GM18499 (cell line): ENCODE measurements at regions not wholly inside any gene's neighbourhood (a gene's known extent, or its start where the extent isn't known, plus 50 kb on each side); places are given as distances from the start of the nearest gene placed in this dataset.

Experiments
- ATAC-seq: cut with Tn5 transposase; IDR thresholded peaks from one replicate; pipeline ENCODE4 v1.9.1; 2021; ENCODE audit warnings: moderate number of reproducible peaks; ENCODE audit not compliant: insufficient read depth, unreplicated experiment

- no peak for ATAC-seq
Measured at GRCh38 chr4:111449657-111450056, 695.6 kb upstream of the FAM241A start.

DNA sequence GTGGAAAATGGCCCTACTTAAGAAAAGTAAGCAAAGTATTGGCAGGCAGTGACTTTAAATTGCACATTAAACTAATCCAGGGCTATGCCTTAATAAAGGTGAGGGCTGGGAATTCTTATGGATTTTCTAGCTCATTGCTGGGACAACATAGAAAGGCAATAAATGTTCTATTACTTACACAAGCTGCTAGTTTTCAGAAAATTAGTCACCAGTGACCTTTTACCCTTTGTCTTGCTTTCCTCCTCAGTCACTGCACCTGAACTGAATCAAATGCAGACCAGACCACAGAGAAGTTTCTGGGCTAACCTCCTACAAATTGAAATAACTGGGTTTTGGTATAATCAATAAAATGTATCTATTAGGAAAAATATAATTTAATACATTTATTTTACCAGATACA, 694.4 kb upstream of the FAM241A start:
- ATAC-seq, result no peak

DNA sequence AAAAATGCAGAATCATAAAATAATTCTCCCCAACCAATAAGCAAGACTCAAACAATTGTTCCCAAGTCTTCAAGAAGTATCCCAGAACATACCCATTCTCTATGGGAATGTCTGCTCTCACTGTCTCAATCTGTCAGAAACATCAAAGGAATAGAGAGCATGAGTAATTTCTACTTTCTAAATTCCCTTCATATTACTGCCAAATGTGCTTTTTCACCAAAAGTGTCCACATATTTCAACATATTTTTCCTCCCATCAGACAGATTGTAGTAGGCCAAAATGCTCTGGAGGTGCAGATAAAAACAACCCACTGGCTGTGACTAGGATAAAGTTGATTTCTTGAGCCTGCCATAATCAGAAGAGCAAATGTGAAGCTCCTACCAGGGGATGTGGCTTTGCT, 692.0 kb upstream of the FAM241A start:
- ATAC-seq, result no peak

DNA sequence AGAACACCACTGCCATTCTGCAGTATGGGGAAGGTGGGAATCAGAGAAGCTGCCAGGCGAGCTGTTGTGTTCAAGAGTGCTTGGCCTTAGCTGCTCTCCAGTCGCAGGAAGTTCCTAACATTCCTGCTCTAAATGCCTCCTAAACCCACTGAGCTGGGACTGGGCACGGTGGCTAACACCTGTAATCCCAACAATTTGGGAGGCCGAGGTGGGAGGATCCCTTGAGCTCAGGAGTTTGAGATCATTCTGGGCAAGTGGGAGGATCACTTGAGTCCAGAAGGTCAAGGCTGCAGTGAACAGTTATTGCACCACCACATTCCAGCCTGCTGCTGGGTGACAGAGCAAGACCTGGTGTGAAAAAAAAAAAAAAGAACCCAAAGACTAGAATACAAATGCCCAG, 690.3 kb upstream of the FAM241A start:
- ATAC-seq, result no peak

DNA sequence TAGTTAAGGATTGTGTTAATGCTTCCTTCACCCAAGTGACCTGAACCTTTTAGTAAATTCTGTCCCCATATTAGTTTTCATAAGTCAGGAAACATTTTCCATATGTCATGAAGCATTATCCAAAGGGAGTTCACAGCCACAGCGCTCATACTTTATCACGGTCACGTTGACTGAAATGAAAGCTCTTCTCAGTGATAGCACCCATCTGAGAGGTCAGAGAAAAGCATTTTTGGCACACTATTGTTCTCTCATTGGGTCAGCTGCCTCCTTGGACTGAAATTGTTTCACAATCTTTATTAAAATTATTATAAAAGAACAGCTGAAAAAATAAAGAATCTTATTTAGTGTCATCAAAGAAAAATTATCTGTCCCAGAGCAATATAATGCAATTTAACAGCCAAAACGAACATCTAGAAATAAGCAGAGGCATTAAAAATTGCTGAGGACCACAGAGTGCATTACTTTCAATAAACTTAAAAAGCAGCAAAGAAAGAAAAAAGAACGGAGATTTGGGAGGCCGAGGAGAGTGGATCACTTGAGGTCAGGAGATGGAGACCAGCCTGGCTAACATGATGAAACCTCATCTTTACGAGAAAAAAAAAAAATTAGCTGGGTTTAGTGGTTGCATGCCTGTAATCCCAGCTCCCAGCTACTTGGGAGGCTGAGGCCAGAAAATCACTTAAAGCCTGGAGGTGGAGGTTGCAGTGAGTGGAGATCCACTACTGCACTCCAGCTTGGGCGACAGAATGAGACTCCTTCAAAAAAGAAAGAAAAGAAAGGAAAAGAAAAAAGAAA, 680.8 kb upstream of the FAM241A start:
- no peak for ATAC-seq

- ATAC-seq, result no peak
Measured at GRCh38 chr4:111466811-111467604, 678.2 kb upstream of the FAM241A start.

GRCh38 chr4:111475001-111475400, 670.3 kb upstream of the FAM241A start:
- ATAC-seq, result no peak

GRCh38 chr4:111475666-111476065, 669.6 kb upstream of the FAM241A start:
- ATAC-seq, result no peak

DNA sequence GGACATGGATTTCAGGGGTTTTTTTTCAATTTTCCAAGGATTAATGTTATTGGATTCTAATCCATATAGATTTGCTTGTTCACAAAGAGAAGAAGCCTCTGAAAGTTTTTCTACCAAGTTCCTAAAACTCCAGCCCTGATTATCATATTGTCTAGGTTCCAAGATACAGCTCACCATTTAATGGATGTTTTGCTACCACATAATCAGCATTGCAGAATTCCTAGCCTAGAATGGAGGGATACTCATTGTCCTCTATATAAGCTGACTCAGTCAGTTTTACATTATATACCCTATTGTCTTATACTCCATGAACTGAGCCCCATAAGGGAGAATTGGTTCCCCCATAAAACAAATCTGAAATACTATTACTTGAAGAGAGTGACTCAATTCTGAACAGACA, 664.7 kb upstream of the FAM241A start:
- ATAC-seq, result no peak

DNA sequence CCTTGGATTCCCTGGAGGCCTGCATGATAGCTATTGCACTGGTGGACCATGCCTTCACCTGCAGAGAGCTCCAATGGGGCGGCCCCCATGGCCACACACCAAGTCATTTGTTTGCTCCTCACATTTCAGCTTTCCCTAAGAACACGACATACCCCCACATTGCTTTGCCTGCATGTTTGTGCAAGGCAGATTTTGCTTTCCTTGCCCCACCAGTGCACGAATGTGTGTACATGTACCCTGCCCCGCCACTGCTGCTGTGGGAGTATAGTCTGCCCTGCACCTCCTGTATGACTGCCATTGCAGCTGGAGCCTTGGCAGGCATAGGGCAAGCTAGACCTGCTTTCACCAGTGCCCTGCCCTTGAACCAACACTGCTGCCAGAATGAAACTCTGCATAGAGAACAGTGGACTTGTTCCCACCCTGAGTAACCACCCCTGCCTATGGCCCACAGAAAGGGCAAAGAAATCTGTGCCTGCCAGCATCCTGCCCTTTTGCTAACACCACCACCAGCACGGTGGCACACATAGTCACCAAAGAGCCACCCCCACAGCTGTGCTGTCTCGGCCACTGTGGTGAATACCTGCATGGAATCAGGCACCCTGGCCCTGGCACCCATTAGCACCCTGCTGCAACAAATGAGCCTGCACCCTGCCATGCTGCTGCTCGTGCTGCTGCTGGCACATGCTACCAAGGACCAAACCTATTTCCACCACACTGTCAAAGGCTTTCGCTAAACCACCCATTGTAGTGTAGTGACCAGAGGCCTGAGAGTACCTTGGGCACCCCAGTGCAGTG, 661.7 kb upstream of the FAM241A start:
- ATAC-seq, result no peak

- ATAC-seq, result no peak
Measured at GRCh38 chr4:111492496-111492895, 652.8 kb upstream of the FAM241A start.

DNA sequence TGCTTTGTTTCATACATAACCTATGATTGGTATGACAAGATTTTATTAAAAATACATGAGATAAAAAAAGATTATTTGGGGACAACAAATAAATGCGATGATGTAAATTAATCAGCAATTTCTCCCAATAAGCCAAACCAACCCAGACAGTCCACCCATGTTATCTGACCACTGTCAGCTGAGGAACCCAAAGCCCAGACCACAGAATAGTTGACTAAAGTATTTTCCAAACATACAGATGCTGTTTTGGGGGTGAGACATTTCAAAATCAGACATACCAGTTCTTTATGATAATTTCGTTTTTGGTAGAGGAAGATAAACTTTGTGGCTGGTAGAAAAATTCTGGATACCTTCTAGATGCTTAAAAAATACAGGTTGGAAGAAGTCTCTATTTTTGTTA, 650.8 kb upstream of the FAM241A start:
- no peak for ATAC-seq

DNA sequence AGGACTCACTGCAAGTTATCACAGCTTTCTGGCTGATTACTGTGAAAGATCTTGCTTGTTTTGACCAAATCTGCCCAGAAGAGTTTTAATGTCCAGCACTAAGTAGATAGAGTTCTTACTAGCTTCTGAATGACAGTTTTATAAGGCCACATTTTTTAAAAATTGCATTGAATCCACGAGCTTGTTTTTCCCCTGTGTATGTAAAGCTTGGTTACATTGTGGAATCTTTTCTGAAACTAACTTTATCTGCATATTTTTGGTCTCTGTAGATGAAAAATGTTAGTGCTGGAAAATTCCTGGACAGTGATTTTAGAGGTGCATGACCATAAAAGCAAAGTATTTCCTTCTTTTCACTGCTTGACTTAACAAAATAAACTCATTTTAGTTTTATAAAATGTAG, 650.3 kb upstream of the FAM241A start:
- ATAC-seq, result no peak

- ATAC-seq, result no peak
Measured at GRCh38 chr4:111499291-111499690, 646.0 kb upstream of the FAM241A start.

GRCh38 chr4:111499706-111500105, 645.5 kb upstream of the FAM241A start:
- no peak for ATAC-seq

GRCh38 chr4:111500858-111501257, 644.4 kb upstream of the FAM241A start:
- no peak for ATAC-seq

DNA sequence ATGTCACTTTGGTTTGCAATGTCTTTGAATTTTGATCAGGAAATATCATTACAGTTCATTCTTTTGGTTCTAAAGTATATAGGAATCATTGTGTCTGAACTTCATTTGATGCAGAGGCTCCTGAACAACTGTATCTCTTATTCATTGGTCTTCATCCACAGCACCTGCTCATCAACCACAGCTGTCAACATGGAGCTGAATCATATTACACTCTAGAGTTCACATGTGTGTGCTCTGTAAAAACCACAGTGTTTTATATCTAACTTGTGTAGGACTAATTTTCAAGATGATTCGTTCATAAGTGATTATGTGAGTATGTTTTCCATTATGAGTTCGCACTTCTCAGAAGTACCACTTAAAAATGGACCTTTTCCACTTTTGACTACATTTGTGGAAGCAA, 643.3 kb upstream of the FAM241A start:
- ATAC-seq, result no peak

- no peak for ATAC-seq
Measured at GRCh38 chr4:111502626-111503025, 642.6 kb upstream of the FAM241A start.

GRCh38 chr4:111506706-111507105, 638.5 kb upstream of the FAM241A start:
- no peak for ATAC-seq

- ATAC-seq, result no peak
Measured at GRCh38 chr4:111510535-111510934, 634.7 kb upstream of the FAM241A start.
